ENCODE measurements at regions not wholly inside any gene's neighbourhood (a gene's known extent, or its start where the extent isn't known, plus 50 kb on each side); places are given as distances from the start of the nearest gene placed in this dataset.
"Not testable (repeated sequence)": the region's sequence is repeated elsewhere in the genome, so short reads cannot be mapped to it uniquely, and the experiment has no call there.

GRCh38 chr6:9732056-9732455 lies 682.8 kb downstream of the TFAP2A start:
- Histone ChIP-seq H3K9me3 (ENCODE audit: control insufficient read depth, insufficient read depth, low read depth, low read length) (no peaks in the 10 kb centered on the region; the same call in 1 of the 2 replicates), H3K36me3 (ENCODE audit: control insufficient read depth, insufficient read depth, low read length) (no peaks in the 10 kb centered on the region), H3K27me3 (ENCODE audit: control insufficient read depth, insufficient read depth, low read length) (no peaks in the 10 kb centered on the region), H3K4me3 (ENCODE audit: low read depth in 2 of 2, low read length in 2 of 2) (no peak overlapping the region), H3K4me1 (ENCODE audit: control insufficient read depth, insufficient read depth, low read length) (no peaks in the 10 kb centered on the region), H3K27ac (ENCODE audit: low read length) (no peak overlapping the region)
- ATAC-seq (no peak), DNase-seq (ENCODE audit: low read depth, low spot score) (no peak)
- in situ Hi-C loops (cut with HindIII; ENCODE audit: low pct_unique_long_range_greater_than_20kb, low sequenced_read_pairs) = no loop called here
- BruUV-seq (replicated peaks) = no TSS peak
- intact Hi-C loops (cut with micrococcal nuclease; ENCODE audit: unreplicated experiment) = no loop called here
- POLR2A ChIA-PET = no interaction called here
- TF ChIP-seq CTCF (IDR thresholded peaks at IDR 0.05) (no peak), REST (IDR thresholded peaks at IDR 0.05; ENCODE audit: insufficient read depth in 1 of 2, low read depth in 2 of 2, low read length in 1 of 2) (no peak), POLR2AphosphoS5 (IDR thresholded peaks at IDR 0.05; ENCODE audit: low read depth, low read length) (no peak), SIN3A (IDR thresholded peaks at IDR 0.05; ENCODE audit: borderline replicate concordance, insufficient read depth, low read depth, low read length) (no peak), TCF7L2 (IDR thresholded peaks at IDR 0.05; ENCODE audit: low read depth, low read length) (no peak)
- CTCF ChIA-PET = no interaction called here

GRCh38 chr6:9725776-9726175 lies 689.1 kb downstream of the TFAP2A start:
- H3K27ac ChIP-seq (ENCODE audit: low read length); DNase-seq (ENCODE audit: low read depth, low spot score); H3K9me3 ChIP-seq (ENCODE audit: control insufficient read depth, insufficient read depth, low read depth, low read length); H3K4me1 ChIP-seq (ENCODE audit: control insufficient read depth, insufficient read depth, low read length); H3K27me3 ChIP-seq (ENCODE audit: control insufficient read depth, insufficient read depth, low read length); intact Hi-C loops (cut with micrococcal nuclease; ENCODE audit: unreplicated experiment); H3K4me3 ChIP-seq (ENCODE audit: low read depth in 2 of 2, low read length in 2 of 2); BruUV-seq (replicated peaks); POLR2A ChIA-PET; CTCF ChIA-PET; in situ Hi-C loops (cut with HindIII; ENCODE audit: low pct_unique_long_range_greater_than_20kb, low sequenced_read_pairs); H3K36me3 ChIP-seq (ENCODE audit: control insufficient read depth, insufficient read depth, low read length); ATAC-seq: not testable (repeated sequence)

GRCh38 chr6:9717568-9717967 lies 697.3 kb downstream of the TFAP2A start:
- no peaks in the 10 kb centered on the region for H3K36me3 ChIP-seq (ENCODE audit: control insufficient read depth, insufficient read depth, low read length)
- BruUV-seq (replicated peaks) = no TSS peak
- POLR2A ChIA-PET = interaction anchor here (0.6 kb wide), 1 partner anchor 274 kb away, joined by 9 read pairs; no protein-coding TSS in a partner anchor
- H3K4me3 ChIP-seq (ENCODE audit: low read depth in 2 of 2, low read length in 2 of 2) = no peak overlapping the region
- DNase-seq (ENCODE audit: low read depth, low spot score) (no peak), ATAC-seq (no peak)
- no peaks in the 10 kb centered on the region for H3K27me3 ChIP-seq (ENCODE audit: control insufficient read depth, insufficient read depth, low read length)
- H3K27ac ChIP-seq (ENCODE audit: low read length) = no peak overlapping the region
- TF ChIP-seq REST (IDR thresholded peaks at IDR 0.05; ENCODE audit: insufficient read depth in 1 of 2, low read depth in 2 of 2, low read length in 1 of 2) = no peak
- TF ChIP-seq TCF7L2 (IDR thresholded peaks at IDR 0.05; ENCODE audit: low read depth, low read length) = no peak
- TF ChIP-seq SIN3A (IDR thresholded peaks at IDR 0.05; ENCODE audit: borderline replicate concordance, insufficient read depth, low read depth, low read length) = no peak
- TF ChIP-seq POLR2AphosphoS5 (IDR thresholded peaks at IDR 0.05; ENCODE audit: low read depth, low read length) = no peak
- TF ChIP-seq CTCF (IDR thresholded peaks at IDR 0.05) = no peak
- CTCF ChIA-PET = no interaction called here
- no peaks in the 10 kb centered on the region for H3K9me3 ChIP-seq (ENCODE audit: control insufficient read depth, insufficient read depth, low read depth, low read length)
- H3K4me1 ChIP-seq (ENCODE audit: control insufficient read depth, insufficient read depth, low read length) = no peaks in the 10 kb centered on the region
- intact Hi-C loops (cut with micrococcal nuclease; ENCODE audit: unreplicated experiment) = no loop called here
- in situ Hi-C loops (cut with HindIII; ENCODE audit: low pct_unique_long_range_greater_than_20kb, low sequenced_read_pairs) = no loop called here

All from Panc1 (cell line).